Bronchial epithelial cell (primary cell): ENCODE measurements at regions not wholly inside any gene's neighbourhood (a gene's known extent, or its start where the extent isn't known, plus 50 kb on each side); places are given as distances from the start of the nearest gene placed in this dataset.

Experiments
- DNase-seq: peaks from one replicate; pipeline ENCODE4 v3.0.0-alpha.2; 2010; ENCODE audit warnings: low read depth
- FAIRE-seq: peaks from 2 replicates; lab custom pipeline; 2011; peaks lifted over from hg19 to GRCh38; lab: Jason Lieb, UNC
- H3K27me3 ChIP-seq: 2 replicates; pipeline ENCODE4 v1.5.1; 2011; ENCODE audit warnings: low read length; ENCODE audit not compliant: control insufficient read depth, insufficient read depth
- H3K36me3 ChIP-seq: 2 replicates; pipeline ENCODE4 v1.5.1; 2011; ENCODE audit warnings: low read length; ENCODE audit not compliant: control insufficient read depth, insufficient read depth
- H3K4me3 ChIP-seq: 2 replicates; pipeline ENCODE4 v1.5.1; 2011; ENCODE audit warnings: mild to moderate bottlenecking, low read depth, low read length, control low read depth
- CTCF ChIP-seq: IDR thresholded peaks from 2 replicates; pipeline ENCODE4 v1.5.1; 2011; ENCODE audit warnings: mild to moderate bottlenecking, moderate library complexity, low read length, control low read depth, inconsistent platforms; ENCODE audit not compliant: insufficient read depth, severe bottlenecking

- FAIRE-seq (no peak), DNase-seq (peak; percentile 45)
- Histone ChIP-seq H3K27me3 (no peaks in the 10 kb centered on the region), H3K36me3 (no peaks in the 10 kb centered on the region), H3K4me3 (no peak overlapping the region)
- TF ChIP-seq CTCF: no peak
Measured at GRCh38 chr15:58346361-58346760, 85.4 kb upstream of the LIPC start.

- Histone ChIP-seq H3K36me3 (no peaks in the 10 kb centered on the region), H3K27me3 (no peaks in the 10 kb centered on the region), H3K4me3 (no peak overlapping the region)
- no peak for TF ChIP-seq CTCF
- FAIRE-seq: no peak
- DNase-seq: no peak
Measured at GRCh38 chr15:58348095-58348812, 83.5 kb upstream of the LIPC start.

- no peaks in the 10 kb centered on the region for H3K36me3 ChIP-seq
- DNase-seq (no peak), FAIRE-seq (no peak)
- no peak overlapping the region for H3K4me3 ChIP-seq
- H3K27me3 ChIP-seq: no peaks in the 10 kb centered on the region
- no peak for TF ChIP-seq CTCF
Measured at GRCh38 chr15:58352026-58352929, 79.5 kb upstream of the LIPC start.

- no peak overlapping the region for H3K4me3 ChIP-seq
- FAIRE-seq (no peak), DNase-seq (no peak)
- H3K27me3 ChIP-seq: no peaks in the 10 kb centered on the region
- no peak for TF ChIP-seq CTCF
- no peaks in the 10 kb centered on the region for H3K36me3 ChIP-seq
Measured at GRCh38 chr15:58355382-58355971, 76.3 kb upstream of the LIPC start.

GRCh38 chr15:58355973-58356372, 75.8 kb upstream of the LIPC start:
- DNase-seq: no peak
- Histone ChIP-seq H3K36me3 (no peaks in the 10 kb centered on the region), H3K4me3 (no peak overlapping the region), H3K27me3 (no peaks in the 10 kb centered on the region)
- no peak for FAIRE-seq
- no peak for TF ChIP-seq CTCF
